ENCODE measurements at regions not wholly inside any gene's neighbourhood (a gene's known extent, or its start where the extent isn't known, plus 50 kb on each side); places are given as distances from the start of the nearest gene placed in this dataset.

GRCh38 chr14:26377150-26377549 is 220.7 kb downstream of the NOVA1 start:
- no peak for DNase-seq
- intact Hi-C loops (cut with DNase I; ENCODE audit: low total_unique reads): no loop called here
- H3K4me1 ChIP-seq: no peaks in the 10 kb centered on the region
- TF ChIP-seq CTCF (IDR thresholded peaks at IDR 0.05) (no peak), POLR2A (IDR thresholded peaks at IDR 0.05) (no peak)
- no peaks in the 10 kb centered on the region for H3K9me3 ChIP-seq
- no peak overlapping the region for H3K27ac ChIP-seq
- H3K4me3 ChIP-seq: no peak overlapping the region
- 85 to 92% methylated on average over 3 to 5 of the region's 5 CpGs for WGBS, 2 donors
- H3K27me3 ChIP-seq: no peaks in the 10 kb centered on the region
- no peaks in the 10 kb centered on the region for H3K36me3 ChIP-seq (ENCODE audit: low read depth, missing control alignments)

- TF ChIP-seq CTCF (IDR thresholded peaks at IDR 0.05) (no peak), POLR2A (IDR thresholded peaks at IDR 0.05) (no peak)
- no peaks in the 10 kb centered on the region for H3K36me3 ChIP-seq (ENCODE audit: low read depth, missing control alignments)
- no peak overlapping the region for H3K4me3 ChIP-seq
- intact Hi-C loops (cut with DNase I; ENCODE audit: low total_unique reads): no loop called here
- H3K9me3 ChIP-seq: no peaks in the 10 kb centered on the region
- no peaks in the 10 kb centered on the region for H3K27me3 ChIP-seq
- DNase-seq: no peak
- H3K27ac ChIP-seq: no peak overlapping the region
- H3K4me1 ChIP-seq: no peaks in the 10 kb centered on the region
- WGBS, 2 donors: 70 to 72% methylated on average over 3 of the region's 3 CpGs
Measured at GRCh38 chr14:26370115-26370514, 227.7 kb downstream of the NOVA1 start.

GRCh38 chr14:26363689-26364088 is 234.1 kb downstream of the NOVA1 start:
- no peaks in the 10 kb centered on the region for H3K27me3 ChIP-seq
- no peak for TF ChIP-seq POLR2A (IDR thresholded peaks at IDR 0.05)
- no peak for TF ChIP-seq CTCF (IDR thresholded peaks at IDR 0.05)
- H3K4me3 ChIP-seq: no peak overlapping the region
- intact Hi-C loops (cut with DNase I; ENCODE audit: low total_unique reads): no loop called here
- H3K27ac ChIP-seq: no peak overlapping the region
- H3K36me3 ChIP-seq (ENCODE audit: low read depth, missing control alignments): no peaks in the 10 kb centered on the region
- no peak for DNase-seq
- H3K4me1 ChIP-seq: no peaks in the 10 kb centered on the region
- no peaks in the 10 kb centered on the region for H3K9me3 ChIP-seq

GRCh38 chr14:26344596-26344995 is 253.2 kb downstream of the NOVA1 start:
- DNase-seq: no peak
- TF ChIP-seq CTCF (IDR thresholded peaks at IDR 0.05): no peak
- no peak for TF ChIP-seq POLR2A (IDR thresholded peaks at IDR 0.05)
- H3K36me3 ChIP-seq (ENCODE audit: low read depth, missing control alignments): no peaks in the 10 kb centered on the region
- no peaks in the 10 kb centered on the region for H3K27me3 ChIP-seq
- no peaks in the 10 kb centered on the region for H3K9me3 ChIP-seq
- no peaks in the 10 kb centered on the region for H3K4me1 ChIP-seq
- intact Hi-C loops (cut with DNase I; ENCODE audit: low total_unique reads): no loop called here
- H3K4me3 ChIP-seq: no peak overlapping the region
- no peak overlapping the region for H3K27ac ChIP-seq
- WGBS, 2 donors: 74 to 87% methylated on average over 4 of the region's 4 CpGs

GRCh38 chr14:26339381-26339780 is 258.5 kb downstream of the NOVA1 start:
- no peaks in the 10 kb centered on the region for H3K27me3 ChIP-seq
- H3K9me3 ChIP-seq: no peaks in the 10 kb centered on the region
- H3K4me1 ChIP-seq: no peaks in the 10 kb centered on the region
- intact Hi-C loops (cut with DNase I; ENCODE audit: low total_unique reads): no loop called here
- 85 to 91% methylated on average over 2 of the region's 2 CpGs for WGBS, 2 donors
- H3K27ac ChIP-seq: no peak overlapping the region
- no peak overlapping the region for H3K4me3 ChIP-seq
- TF ChIP-seq CTCF (IDR thresholded peaks at IDR 0.05) (no peak), POLR2A (IDR thresholded peaks at IDR 0.05) (no peak)
- no peak for DNase-seq
- H3K36me3 ChIP-seq (ENCODE audit: low read depth, missing control alignments): no peaks in the 10 kb centered on the region
